HL-60 (cell line): ENCODE measurements at regions not wholly inside any gene's neighbourhood (a gene's known extent, or its start where the extent isn't known, plus 50 kb on each side); places are given as distances from the start of the nearest gene placed in this dataset.

ENCODE experiments used
- DNase-seq, 2 experiments: peaks; one replicate each; pipeline ENCODE4 v3.0.0-alpha.2; 2010 to 2020; ENCODE audit warnings: low read depth in 1 of 2, low spot score in 1 of 2
- H3K27ac ChIP-seq: fragments of 250-450 bp; sonication (Bioruptor Pico); replicated peaks from 2 replicates; pipeline ENCODE4 v1.5.1; 2020; ENCODE audit warnings: mild to moderate bottlenecking, moderate library complexity
- H3K27me3 ChIP-seq: fragments of 250-450 bp; sonication (Bioruptor Pico); 2 replicates; pipeline ENCODE4 v1.5.1; 2021; ENCODE audit warnings: mild to moderate bottlenecking, moderate library complexity; ENCODE audit not compliant: insufficient read depth, poor library complexity, severe bottlenecking
- H3K4me3 ChIP-seq: replicated peaks from 2 replicates; pipeline ENCODE4 v1.5.1; 2011; ENCODE audit warnings: mild to moderate bottlenecking, control low read depth, low read length; ENCODE audit not compliant: insufficient read depth
- GABPA ChIP-seq: IDR thresholded peaks from 2 replicates; pipeline ENCODE4 v1.6.1; 2012; ENCODE audit warnings: low read depth
- POLR2AphosphoS5 ChIP-seq: IDR thresholded peaks from 2 replicates; pipeline ENCODE4 v1.6.1; 2012; ENCODE audit warnings: low read depth
- SPI1 ChIP-seq: IDR thresholded peaks from 2 replicates; pipeline ENCODE4 v1.6.1; 2012; ENCODE audit warnings: low read depth, mild to moderate bottlenecking, borderline replicate concordance
- TF ChIP-seq, protein P1 (sequence below): IDR thresholded peaks from 2 replicates; pipeline ENCODE4 v1.6.1; 2012; ENCODE audit warnings: low read depth; ENCODE audit not compliant: insufficient replicate concordance
- TF ChIP-seq, protein P2 (sequence below): IDR thresholded peaks from one replicate; pipeline ENCODE4 v1.5.1; 2011; ENCODE audit warnings: low read length, control low read depth, inconsistent platforms; ENCODE audit not compliant: insufficient read depth

DNA sequence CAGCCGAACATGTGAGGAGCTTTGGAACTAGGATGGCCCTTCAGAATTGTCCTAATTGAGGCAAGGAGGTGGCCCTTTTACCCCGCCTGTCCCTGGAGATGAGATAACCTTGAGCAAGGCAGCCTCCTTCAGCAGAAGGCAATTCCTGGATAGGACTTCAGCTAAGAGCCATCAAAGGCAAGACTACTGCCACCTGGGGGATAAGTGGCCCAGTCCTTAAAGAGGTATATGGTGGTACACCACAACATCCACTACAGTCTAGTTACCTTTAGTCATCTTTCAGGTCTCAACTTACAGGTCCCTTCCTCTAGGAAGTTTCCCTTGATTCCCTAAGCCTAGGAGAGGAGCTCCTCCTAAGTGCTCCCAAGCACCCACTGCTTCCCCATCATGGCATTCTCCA is 204.2 kb upstream of the CDKN3 start:
- Histone ChIP-seq H3K27ac (no peak overlapping the region), H3K27me3 (no peaks in the 10 kb centered on the region), H3K4me3 (no peak overlapping the region)
- TF ChIP-seq POLR2AphosphoS5 (no peak), SPI1 (no peak), GABPA (no peak)
- TF ChIP-seq, protein P1, sequence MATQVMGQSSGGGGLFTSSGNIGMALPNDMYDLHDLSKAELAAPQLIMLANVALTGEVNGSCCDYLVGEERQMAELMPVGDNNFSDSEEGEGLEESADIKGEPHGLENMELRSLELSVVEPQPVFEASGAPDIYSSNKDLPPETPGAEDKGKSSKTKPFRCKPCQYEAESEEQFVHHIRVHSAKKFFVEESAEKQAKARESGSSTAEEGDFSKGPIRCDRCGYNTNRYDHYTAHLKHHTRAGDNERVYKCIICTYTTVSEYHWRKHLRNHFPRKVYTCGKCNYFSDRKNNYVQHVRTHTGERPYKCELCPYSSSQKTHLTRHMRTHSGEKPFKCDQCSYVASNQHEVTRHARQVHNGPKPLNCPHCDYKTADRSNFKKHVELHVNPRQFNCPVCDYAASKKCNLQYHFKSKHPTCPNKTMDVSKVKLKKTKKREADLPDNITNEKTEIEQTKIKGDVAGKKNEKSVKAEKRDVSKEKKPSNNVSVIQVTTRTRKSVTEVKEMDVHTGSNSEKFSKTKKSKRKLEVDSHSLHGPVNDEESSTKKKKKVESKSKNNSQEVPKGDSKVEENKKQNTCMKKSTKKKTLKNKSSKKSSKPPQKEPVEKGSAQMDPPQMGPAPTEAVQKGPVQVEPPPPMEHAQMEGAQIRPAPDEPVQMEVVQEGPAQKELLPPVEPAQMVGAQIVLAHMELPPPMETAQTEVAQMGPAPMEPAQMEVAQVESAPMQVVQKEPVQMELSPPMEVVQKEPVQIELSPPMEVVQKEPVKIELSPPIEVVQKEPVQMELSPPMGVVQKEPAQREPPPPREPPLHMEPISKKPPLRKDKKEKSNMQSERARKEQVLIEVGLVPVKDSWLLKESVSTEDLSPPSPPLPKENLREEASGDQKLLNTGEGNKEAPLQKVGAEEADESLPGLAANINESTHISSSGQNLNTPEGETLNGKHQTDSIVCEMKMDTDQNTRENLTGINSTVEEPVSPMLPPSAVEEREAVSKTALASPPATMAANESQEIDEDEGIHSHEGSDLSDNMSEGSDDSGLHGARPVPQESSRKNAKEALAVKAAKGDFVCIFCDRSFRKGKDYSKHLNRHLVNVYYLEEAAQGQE = no peak
- TF ChIP-seq, protein P2, sequence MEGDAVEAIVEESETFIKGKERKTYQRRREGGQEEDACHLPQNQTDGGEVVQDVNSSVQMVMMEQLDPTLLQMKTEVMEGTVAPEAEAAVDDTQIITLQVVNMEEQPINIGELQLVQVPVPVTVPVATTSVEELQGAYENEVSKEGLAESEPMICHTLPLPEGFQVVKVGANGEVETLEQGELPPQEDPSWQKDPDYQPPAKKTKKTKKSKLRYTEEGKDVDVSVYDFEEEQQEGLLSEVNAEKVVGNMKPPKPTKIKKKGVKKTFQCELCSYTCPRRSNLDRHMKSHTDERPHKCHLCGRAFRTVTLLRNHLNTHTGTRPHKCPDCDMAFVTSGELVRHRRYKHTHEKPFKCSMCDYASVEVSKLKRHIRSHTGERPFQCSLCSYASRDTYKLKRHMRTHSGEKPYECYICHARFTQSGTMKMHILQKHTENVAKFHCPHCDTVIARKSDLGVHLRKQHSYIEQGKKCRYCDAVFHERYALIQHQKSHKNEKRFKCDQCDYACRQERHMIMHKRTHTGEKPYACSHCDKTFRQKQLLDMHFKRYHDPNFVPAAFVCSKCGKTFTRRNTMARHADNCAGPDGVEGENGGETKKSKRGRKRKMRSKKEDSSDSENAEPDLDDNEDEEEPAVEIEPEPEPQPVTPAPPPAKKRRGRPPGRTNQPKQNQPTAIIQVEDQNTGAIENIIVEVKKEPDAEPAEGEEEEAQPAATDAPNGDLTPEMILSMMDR = no peak
- no peak for DNase-seq

DNA sequence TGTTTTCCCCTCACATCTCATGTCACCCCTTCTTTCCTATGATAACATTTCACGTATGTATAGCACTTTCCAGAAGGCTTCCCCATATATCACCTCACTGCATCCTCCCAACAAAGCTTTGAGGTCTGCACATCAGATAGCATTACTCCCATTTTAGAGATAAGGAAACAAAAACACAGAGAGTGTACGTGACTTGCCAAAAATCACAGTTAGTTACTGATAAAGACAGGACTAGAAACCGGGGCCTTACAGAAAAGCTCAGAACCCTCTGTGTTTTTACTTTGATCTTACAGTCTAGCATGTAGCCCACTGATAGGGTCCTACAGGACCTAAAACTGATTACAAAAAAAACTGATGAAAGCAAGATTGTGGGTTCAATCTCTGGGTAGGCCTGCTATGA is 202.9 kb upstream of the CDKN3 start:
- no peak overlapping the region for H3K27ac ChIP-seq
- no peak for TF ChIP-seq SPI1
- no peak for TF ChIP-seq POLR2AphosphoS5
- no peak for TF ChIP-seq GABPA
- TF ChIP-seq, protein P2 = no peak
- TF ChIP-seq, protein P1 = no peak
- no peak overlapping the region for H3K4me3 ChIP-seq
- no peak for DNase-seq
- no peaks in the 10 kb centered on the region for H3K27me3 ChIP-seq

DNA sequence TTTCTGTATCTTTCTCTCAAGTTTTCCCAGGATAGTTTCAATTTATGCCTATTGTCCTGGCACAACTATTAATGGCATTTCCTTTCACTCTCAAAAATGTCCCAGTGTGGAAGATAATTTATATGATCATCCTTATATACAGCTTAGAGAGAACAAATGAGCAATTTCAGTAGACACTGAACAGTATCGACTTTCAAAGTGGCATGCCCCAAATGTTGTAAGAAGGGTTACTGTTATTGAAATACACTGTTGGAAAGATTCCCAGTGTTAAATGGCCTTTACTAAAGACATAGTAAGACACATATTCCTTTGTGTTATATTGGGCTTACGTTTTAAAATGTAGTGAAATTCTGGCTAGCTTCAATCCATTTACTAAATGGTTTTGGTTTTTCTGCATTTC is 202.3 kb upstream of the CDKN3 start:
- DNase-seq = no peak
- TF ChIP-seq GABPA = no peak
- TF ChIP-seq, protein P2 = no peak
- no peak for TF ChIP-seq SPI1
- TF ChIP-seq, protein P1 = no peak
- TF ChIP-seq POLR2AphosphoS5 = no peak
- Histone ChIP-seq H3K4me3 (no peak overlapping the region), H3K27me3 (no peaks in the 10 kb centered on the region), H3K27ac (no peak overlapping the region)
